SK-N-MC (cell line): ENCODE measurements at regions not wholly inside any gene's neighbourhood (a gene's known extent, or its start where the extent isn't known, plus 50 kb on each side); places are given as distances from the start of the nearest gene placed in this dataset.

Experiments used
- EZH2 ChIP-seq: fragments of 200-600 bp; sonication (generic); IDR thresholded peaks from one replicate; pipeline ENCODE4 v1.6.1; 2017; ENCODE audit warnings: antibody characterized with exemption
- POLR2AphosphoS5 ChIP-seq: IDR thresholded peaks from 2 replicates; pipeline ENCODE4 v1.6.1; 2012; ENCODE audit warnings: mild to moderate bottlenecking, low read depth, low read length, borderline replicate concordance

GRCh38 chr7:153404781-153405279, 645.3 kb downstream of the ACTR3B start:
- TF ChIP-seq POLR2AphosphoS5 (no peak), EZH2 (no peak)
